ENCODE measurements at regions not wholly inside any gene's neighbourhood (a gene's known extent, or its start where the extent isn't known, plus 50 kb on each side); places are given as distances from the start of the nearest gene placed in this dataset.
"Not testable (repeated sequence)": the region's sequence is repeated elsewhere in the genome, so short reads cannot be mapped to it uniquely, and the experiment has no call there.

DNA sequence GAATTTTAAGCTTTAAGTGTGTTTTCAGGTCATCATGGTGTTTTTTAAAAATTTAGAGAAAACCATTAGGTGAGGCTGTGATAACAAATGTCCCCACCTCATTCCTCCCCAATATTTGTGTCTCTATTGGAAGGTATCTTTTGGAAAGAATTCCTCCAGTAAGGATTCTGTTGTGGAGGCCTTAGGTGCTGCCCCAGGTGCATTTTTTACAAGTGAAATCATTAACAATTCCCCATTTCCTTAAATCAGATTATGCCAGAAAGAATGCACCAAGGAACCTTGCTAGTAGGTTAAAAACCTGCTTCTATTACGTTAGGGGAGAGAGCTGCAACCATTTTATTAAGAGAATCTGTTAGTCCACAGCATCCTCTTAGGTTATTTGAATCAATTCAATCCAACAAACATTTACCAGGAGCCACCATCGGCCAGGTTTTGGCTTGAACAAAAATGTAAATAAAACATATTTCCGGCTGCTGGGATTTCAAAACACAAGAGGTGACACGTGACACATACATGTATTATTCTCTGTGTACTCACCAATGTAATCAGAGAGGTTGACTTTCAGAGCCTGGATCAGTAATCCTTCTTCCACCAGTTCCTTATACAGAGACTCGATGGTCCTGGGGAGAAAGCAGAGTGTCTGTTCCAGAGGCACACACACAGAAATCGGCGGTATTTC is 112.5 kb upstream of the ASB18 start:
- no peak for DNase-seq

- no peak for DNase-seq
Measured at GRCh38 chr2:236380051-236380612, 115.9 kb upstream of the ASB18 start.

DNA sequence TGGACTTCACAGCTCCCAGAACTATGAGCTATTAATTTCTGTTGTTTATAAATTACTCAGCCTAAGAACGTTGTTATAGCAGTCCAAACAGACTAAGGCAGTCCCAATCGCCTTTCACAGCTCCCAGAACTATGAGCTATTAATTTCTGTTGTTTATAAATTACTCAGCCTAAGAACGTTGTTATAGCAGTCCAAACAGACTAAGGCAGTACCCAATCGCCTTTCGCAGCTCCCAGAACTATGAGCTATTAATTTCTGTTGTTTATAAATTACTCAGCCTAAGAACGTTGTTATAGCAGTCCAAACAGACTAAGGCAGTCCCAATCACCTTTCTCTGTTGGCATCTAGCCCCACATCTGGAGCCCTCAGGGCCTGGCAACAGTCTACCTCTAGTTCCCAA is 117.0 kb upstream of the ASB18 start:
- DNase-seq, result not testable (repeated sequence)

GRCh38 chr2:236389284-236390216 is 125.3 kb upstream of the ASB18 start:
- DNase-seq, result not testable (repeated sequence)

- no peak for DNase-seq
Measured at GRCh38 chr2:236393101-236393500, 128.9 kb upstream of the ASB18 start.

DNA sequence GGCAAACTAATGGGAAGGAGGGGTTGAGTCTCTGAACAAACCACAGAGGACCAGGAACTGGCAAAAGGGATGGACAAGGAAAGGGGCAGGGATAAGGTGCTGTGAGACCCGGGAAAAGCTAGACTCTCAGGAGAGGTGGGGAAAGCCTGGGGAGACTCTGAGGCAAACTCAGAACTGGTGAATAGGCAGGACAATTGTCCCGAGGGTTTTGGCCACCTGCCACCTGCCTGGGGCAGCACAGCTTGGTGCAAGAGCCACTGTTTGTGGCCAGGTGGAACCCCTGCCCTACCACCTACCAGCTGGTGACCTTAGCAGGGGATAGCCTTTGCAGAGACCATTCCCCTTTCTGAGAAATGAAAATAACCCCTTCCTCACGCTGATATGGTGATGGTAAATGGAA is 129.4 kb upstream of the ASB18 start:
- no peak for DNase-seq

GRCh38 chr2:236394571-236394970 is 130.4 kb upstream of the ASB18 start:
- DNase-seq, result no peak

DNA sequence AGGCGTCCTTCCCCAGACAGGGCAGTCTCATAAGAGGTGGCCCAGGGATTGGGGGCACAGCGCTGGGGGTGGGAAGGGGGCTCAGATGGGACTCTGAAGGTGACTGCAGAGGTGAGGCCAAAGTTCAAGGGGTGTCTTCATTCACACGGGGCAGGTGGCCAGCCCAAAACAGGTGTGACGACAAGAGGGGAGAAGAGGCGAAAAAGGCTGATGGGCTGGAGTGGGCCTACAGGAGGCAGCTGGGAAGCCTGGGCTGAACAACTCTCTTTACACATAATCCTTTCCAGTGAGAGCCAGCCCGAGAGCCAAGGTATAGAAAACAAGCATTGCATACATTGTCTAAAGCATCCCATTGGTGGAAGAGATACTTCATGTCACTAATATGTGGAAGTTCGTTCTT is 130.9 kb upstream of the ASB18 start:
- DNase-seq, result no peak

DNA sequence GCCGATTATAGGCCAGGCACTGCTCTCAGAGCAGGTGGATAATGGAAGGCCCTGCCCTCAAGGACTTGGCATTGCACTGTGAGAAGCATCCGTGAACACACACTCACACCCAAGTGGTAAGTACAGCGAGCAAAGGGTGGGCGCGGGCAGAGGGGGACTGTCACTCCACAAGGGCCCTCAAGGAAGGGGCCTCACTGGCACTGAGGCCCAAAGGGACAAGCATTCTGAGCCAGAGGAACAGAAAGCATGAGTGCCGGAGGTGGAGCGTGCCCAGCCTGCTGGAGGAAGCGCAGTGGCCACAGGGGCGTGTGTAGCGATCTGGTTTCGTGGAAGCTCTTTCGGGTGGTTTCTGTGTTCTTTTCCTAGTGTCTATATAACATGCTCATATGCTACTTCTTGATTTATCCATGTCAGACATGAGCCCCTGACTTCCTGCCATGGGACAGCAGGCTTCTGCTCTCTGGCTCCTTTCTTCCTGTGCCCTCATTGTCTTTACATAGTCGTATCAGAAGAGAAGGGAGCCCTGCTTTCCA is 132.7 kb upstream of the ASB18 start:
- no peak for DNase-seq

GRCh38 chr2:236397681-236398080 is 133.5 kb upstream of the ASB18 start:
- DNase-seq, result no peak

DNA sequence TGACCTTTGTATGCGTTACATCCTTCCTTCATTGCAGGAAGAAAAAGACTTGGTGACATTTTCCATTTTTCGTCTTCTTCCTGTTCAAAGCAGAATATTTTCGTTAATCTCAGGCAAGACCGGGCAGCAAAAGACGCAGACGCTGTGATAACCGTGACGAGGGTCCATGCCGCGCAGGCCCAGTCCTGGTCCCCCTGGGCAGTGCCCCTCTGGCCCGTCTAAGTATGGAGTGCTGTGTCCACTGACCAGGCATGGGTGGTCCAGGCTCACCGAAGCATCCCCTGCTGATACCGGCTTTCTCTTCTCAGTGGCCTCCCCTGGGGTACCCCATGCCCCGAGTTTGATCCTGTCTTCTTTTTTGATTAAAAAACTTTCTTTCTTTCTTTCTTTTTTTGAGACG is 135.2 kb upstream of the ASB18 start:
- no peak for DNase-seq

GRCh38 chr2:236400046-236400574 is 135.9 kb upstream of the ASB18 start:
- DNase-seq, result no peak

DNA sequence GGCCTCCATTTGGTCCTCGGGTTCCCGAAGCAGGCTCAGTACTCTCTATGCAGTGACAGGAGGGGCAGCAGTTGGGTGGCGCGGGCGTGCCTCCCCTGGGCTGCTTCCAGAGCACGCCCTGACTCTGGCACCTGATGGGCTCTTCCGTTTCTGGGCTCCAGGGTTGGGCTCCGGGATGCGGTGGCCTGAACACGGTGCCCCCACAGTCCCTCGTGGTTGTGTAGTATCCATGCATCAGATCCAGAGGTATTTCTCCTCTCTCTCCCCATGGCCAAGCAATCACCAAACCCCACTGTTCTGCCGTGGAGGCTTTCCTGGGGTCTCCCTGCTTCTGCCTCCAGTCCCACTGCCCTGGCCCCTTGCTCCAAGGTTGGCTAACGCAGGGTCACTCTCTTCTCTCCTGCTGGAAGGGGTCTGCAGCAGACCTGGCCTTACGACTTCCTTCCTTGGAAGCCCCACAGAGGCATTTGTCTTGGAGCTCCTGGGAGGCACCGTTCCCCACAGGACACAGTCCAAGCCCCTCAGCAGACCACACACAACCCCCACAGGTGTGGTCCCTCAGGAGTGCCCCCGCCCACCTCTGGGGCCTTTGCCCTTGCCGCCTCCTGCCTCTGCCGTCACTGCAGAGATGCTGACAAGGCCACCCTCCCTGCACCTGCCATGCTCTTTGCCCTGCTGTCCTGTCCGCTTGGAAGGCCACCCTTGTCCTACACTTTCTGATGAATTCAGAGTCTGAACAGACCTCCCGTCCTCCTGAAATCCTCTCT is 136.6 kb upstream of the ASB18 start:
- no peak for DNase-seq

DNA sequence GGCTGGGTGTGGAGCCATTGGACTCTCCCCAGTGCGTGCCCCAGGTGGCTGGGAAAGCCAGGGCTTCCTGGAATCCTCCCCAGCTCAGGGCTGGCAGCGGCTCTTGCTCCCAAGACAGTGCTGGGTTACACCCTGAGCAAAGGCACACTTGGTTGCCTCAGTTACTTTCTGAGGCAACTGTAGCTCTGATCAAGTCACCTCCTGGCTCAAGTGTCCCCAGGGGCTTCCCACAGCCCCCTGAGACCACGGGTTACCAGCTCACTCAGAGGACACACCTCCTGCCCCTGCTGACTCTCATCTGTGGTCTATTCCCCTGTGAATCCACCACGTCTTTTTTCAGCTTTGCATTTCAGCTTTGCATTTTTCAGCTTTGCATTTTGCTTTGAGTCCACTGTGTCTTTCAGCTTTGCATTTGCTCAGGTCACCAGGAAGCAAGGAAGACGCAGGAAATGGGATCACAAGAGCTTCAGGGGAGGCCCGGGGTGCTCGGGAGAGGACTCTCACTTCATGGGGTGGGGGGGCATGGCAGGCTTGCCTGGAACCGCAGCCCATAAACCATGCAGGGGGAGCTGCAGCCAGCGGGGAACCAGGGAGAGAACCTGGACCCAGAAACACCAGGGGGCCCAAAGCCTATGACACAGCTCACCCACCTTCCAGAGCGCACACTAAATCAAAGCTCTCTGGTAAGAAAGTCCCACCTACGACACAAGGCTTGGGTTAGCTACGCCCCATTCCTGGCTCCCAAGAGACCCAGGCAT is 138.0 kb upstream of the ASB18 start:
- no peak for DNase-seq

GRCh38 chr2:236403125-236403524 is 138.9 kb upstream of the ASB18 start:
- DNase-seq, result no peak

DNA sequence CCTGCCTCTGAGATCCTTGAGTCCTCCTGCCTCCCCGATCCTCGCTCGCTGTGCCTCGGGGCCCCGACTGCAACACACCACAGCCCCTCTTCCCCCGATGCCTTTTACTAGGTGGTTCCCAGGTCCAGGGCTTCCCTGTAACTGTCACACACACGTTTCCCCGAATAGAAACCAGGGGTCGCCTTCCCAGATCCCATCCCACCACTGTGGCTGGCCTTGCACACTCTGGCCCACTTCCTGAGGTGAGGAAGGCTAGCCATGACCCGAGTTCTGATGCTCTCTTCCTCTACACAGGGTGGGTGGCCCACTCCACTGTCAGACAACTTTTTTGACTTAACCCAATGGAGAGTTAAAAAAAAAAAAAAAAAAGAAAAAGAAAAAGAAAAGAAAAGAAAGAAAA is 139.6 kb upstream of the ASB18 start:
- DNase-seq, result no peak

DNA sequence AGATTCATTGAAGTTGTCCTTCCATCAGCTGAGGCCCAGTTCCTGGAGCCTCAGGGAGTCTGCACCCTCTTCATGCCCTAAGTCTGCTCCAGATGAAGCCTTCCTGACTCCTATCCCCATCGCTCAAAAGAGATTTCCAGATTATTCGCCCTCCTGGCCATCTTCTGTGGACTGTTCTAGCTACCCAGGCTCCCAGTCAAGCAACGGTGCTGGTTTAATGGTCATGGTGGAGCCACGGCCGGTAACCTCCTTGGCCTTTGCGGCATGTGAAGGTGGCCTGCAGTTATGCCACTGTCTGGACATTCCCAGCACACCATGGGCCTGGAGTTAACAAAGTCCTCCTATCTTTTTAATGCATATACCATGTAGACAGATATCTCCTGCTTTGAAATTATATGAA is 140.1 kb upstream of the ASB18 start:
- DNase-seq, result no peak

DNA sequence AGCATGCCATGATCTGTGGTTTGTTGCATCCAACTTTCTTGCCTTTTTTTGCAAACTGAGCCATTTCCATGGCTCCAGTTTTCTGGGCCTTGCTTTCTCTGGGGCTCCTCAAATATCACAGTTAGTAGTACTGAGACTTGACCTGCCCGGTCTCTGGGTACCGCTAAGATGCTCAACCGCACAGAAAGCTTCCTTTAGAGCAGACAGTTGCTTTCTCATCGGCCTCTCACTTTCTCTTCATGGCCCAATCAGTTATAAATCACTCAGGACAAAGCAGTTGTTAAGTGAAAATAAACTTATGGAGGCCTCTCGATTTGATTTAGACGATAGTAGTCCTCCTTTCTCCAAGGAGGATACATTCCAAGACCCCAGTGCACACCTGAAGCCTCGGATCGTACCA is 141.2 kb upstream of the ASB18 start:
- DNase-seq, result no peak

DNA sequence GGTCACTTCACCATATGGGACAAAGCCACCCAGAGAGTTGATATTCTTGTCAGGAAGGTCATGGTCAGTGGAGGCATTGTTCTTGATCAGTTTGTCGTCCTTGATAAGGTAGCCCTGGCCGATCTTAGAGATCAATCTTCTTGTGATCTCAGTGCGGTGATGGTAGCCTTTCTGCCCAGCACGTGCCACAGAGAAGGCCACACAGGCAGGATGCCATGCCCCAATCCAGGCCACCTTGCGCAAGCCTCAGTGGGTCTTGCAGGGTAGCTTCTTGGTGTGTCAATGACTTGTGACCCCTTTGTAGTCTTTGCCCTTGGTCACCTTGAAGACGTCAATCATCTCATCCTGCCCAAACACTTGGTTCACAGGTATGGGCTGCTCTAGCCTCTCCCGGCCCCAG is 143.9 kb upstream of the ASB18 start:
- no peak for DNase-seq

- no peak for DNase-seq
Measured at GRCh38 chr2:236408786-236409185, 144.6 kb upstream of the ASB18 start.

- DNase-seq, result no peak
Measured at GRCh38 chr2:236415684-236416444, 151.7 kb upstream of the ASB18 start.
